Prostate gland (tissue), 2 donors: ENCODE measurements at regions not wholly inside any gene's neighbourhood (a gene's known extent, or its start where the extent isn't known, plus 50 kb on each side); places are given as distances from the start of the nearest gene placed in this dataset.

Experiments used
- DNase-seq: peaks from one replicate; pipeline ENCODE4 v3.0.0-alpha.2; 2019; ENCODE audit warnings: low spot score
- H3K27ac ChIP-seq, 2 donors: fragments of 200-600 bp; sonication (generic); 2 replicates each; pipeline ENCODE4 v1.5.1; 2017 to 2019
- H3K27me3 ChIP-seq: fragments of 200-600 bp; sonication (generic); replicated peaks from 2 replicates; pipeline ENCODE4 v1.5.1; 2019; ENCODE audit not compliant: insufficient read depth
- H3K36me3 ChIP-seq, 2 donors: fragments of 200-600 bp; sonication (generic); 1 replicate in 1 of 2; 2 replicates in 1 of 2; pipeline versions ENCODE4 v1.5.1 to v1.8.1; 2017 to 2019
- H3K4me1 ChIP-seq: fragments of 200-600 bp; sonication (generic); replicated peaks from 2 replicates; pipeline ENCODE4 v1.5.1; 2019
- H3K4me3 ChIP-seq, 2 donors: fragments of 200-600 bp; sonication (generic); 2 replicates each; pipeline ENCODE4 v1.5.1; 2017 to 2019
- H3K9me3 ChIP-seq: fragments of 200-600 bp; sonication (generic); 2 replicates; pipeline ENCODE4 v1.5.1; 2017
- CTCF ChIP-seq, 4 experiments: fragments of 200-600 bp in 2 of 4; fragments of 450-650 bp in 2 of 4; sonication (generic) in 2 of 4; IDR thresholded peaks; 1 replicate in 3 of 4; 2 replicates in 1 of 4; pipeline ENCODE4 v1.5.1; 2016 to 2019; ENCODE audit warnings: antibody characterized with exemption in 4 of 4, mild to moderate bottlenecking in 2 of 4, moderate library complexity in 2 of 4
- POLR2A ChIP-seq: fragments of 450-650 bp; IDR thresholded peaks from one replicate; pipeline ENCODE4 v1.6.1; 2016; ENCODE audit warnings: antibody characterized with exemption, mild to moderate bottlenecking
- POLR2AphosphoS5 ChIP-seq: sonication (generic); formaldehyde crosslinking; IDR thresholded peaks from one replicate; pipeline ENCODE4 v1.6.1; 2017; ENCODE audit warnings: antibody characterized with exemption
- WGBS: methylation state at CpG from one replicate; pipeline ENCODE4 v1.1.5; 2018; 5-methylcytosine and 5-hydroxymethylcytosine counted together
- intact Hi-C: fragments of 100-400 bp; cut with DNase I; formaldehyde crosslinking; loops from one replicate; pipeline ENCODE4 v1.14.2; 2022

GRCh38 chr4:23973308-23973855 is 83.5 kb upstream of the PPARGC1A start:
- Histone ChIP-seq H3K36me3 (no peaks in the 10 kb centered on the region), H3K4me3 (no peak overlapping the region), H3K27me3 (no peaks in the 10 kb centered on the region), H3K4me1 (no peaks in the 10 kb centered on the region), H3K27ac (no peak overlapping the region), H3K9me3 (no peaks in the 10 kb centered on the region)
- no peak for DNase-seq
- intact Hi-C loops = no loop called here
- TF ChIP-seq POLR2AphosphoS5 (no peak), POLR2A (no peak), CTCF (IDR thresholded peaks at IDR 0.05) (no peak)
- 36% methylated on average over 1 of the region's 1 CpG for WGBS

GRCh38 chr4:23972805-23973204 is 83.0 kb upstream of the PPARGC1A start:
- TF ChIP-seq POLR2AphosphoS5 = no peak
- no peak for TF ChIP-seq CTCF (IDR thresholded peaks at IDR 0.05)
- TF ChIP-seq POLR2A = no peak
- Histone ChIP-seq H3K27me3 (no peaks in the 10 kb centered on the region), H3K27ac (no peak overlapping the region), H3K4me1 (no peaks in the 10 kb centered on the region), H3K4me3 (no peak overlapping the region), H3K36me3 (no peaks in the 10 kb centered on the region), H3K9me3 (no peaks in the 10 kb centered on the region)
- DNase-seq = no peak
- intact Hi-C loops = no loop called here
- WGBS = 31% methylated on average over 3 of the region's 3 CpGs

- Histone ChIP-seq H3K4me1 (no peaks in the 10 kb centered on the region), H3K36me3 (no peaks in the 10 kb centered on the region), H3K4me3 (no peak overlapping the region), H3K27me3 (no peaks in the 10 kb centered on the region), H3K27ac (no peak overlapping the region), H3K9me3 (no peaks in the 10 kb centered on the region)
- TF ChIP-seq CTCF (IDR thresholded peaks at IDR 0.05) = no peak
- no peak for TF ChIP-seq POLR2AphosphoS5
- TF ChIP-seq POLR2A = no peak
- no peak for DNase-seq
- WGBS = 56% methylated on average over 2 of the region's 2 CpGs
- intact Hi-C loops = no loop called here
Measured at GRCh38 chr4:23972187-23972586, 82.3 kb upstream of the PPARGC1A start.

- no peaks in the 10 kb centered on the region for H3K9me3 ChIP-seq
- H3K36me3 ChIP-seq = no peaks in the 10 kb centered on the region
- no peak overlapping the region for H3K27ac ChIP-seq
- 57% methylated on average over 6 of the region's 6 CpGs for WGBS
- H3K27me3 ChIP-seq = no peaks in the 10 kb centered on the region
- H3K4me3 ChIP-seq = no peak overlapping the region
- intact Hi-C loops = no loop called here
- TF ChIP-seq POLR2A = no peak
- TF ChIP-seq POLR2AphosphoS5 = no peak
- TF ChIP-seq CTCF (IDR thresholded peaks at IDR 0.05) = no peak
- DNase-seq = no peak
- H3K4me1 ChIP-seq = no peaks in the 10 kb centered on the region
Measured at GRCh38 chr4:23970201-23970850, 80.5 kb upstream of the PPARGC1A start.

- Histone ChIP-seq H3K9me3 (no peaks in the 10 kb centered on the region), H3K4me3 (no peak overlapping the region), H3K36me3 (no peaks in the 10 kb centered on the region), H3K4me1 (no peaks in the 10 kb centered on the region), H3K27me3 (no peaks in the 10 kb centered on the region), H3K27ac (no peak overlapping the region)
- 64% methylated on average over 4 of the region's 4 CpGs for WGBS
- intact Hi-C loops = no loop called here
- no peak for DNase-seq
- no peak for TF ChIP-seq POLR2AphosphoS5
- TF ChIP-seq CTCF (IDR thresholded peaks at IDR 0.05) = no peak
- no peak for TF ChIP-seq POLR2A
Measured at GRCh38 chr4:23969635-23970145, 79.8 kb upstream of the PPARGC1A start.
